ENCODE measurements at regions not wholly inside any gene's neighbourhood (a gene's known extent, or its start where the extent isn't known, plus 50 kb on each side); places are given as distances from the start of the nearest gene placed in this dataset.
"Not testable (repeated sequence)": the region's sequence is repeated elsewhere in the genome, so short reads cannot be mapped to it uniquely, and the experiment has no call there.

- no peak for DNase-seq (ENCODE audit: low spot score in 2 of 2, unreplicated experiment in 2 of 2)
- Mint-ChIP-seq H3K36me3 (no peaks in the 10 kb centered on the region), H3K9me3 (no peaks in the 10 kb centered on the region), H3K27me3 (ENCODE audit: low read depth) (no peaks in the 10 kb centered on the region), H3K4me3 (no peak overlapping the region), H3K27ac (no peak overlapping the region), H3K4me1 (peaks cover 24% of the 10 kb centered on the region)
- no peak for TF ChIP-seq CTCF (IDR thresholded peaks at IDR 0.05; ENCODE audit: unreplicated experiment)
Observed at GRCh38 chr18:10167759-10168158, 253.9 kb downstream of the VAPA start.

GRCh38 chr18:10168477-10168876, 254.7 kb downstream of the VAPA start:
- H3K36me3 Mint-ChIP-seq, result no peaks in the 10 kb centered on the region
- no peak for DNase-seq (ENCODE audit: low spot score in 2 of 2, unreplicated experiment in 2 of 2)
- peaks cover 24% of the 10 kb centered on the region for H3K4me1 Mint-ChIP-seq
- H3K27ac Mint-ChIP-seq, result no peak overlapping the region
- H3K27me3 Mint-ChIP-seq (ENCODE audit: low read depth), result no peaks in the 10 kb centered on the region
- no peaks in the 10 kb centered on the region for H3K9me3 Mint-ChIP-seq
- no peak for TF ChIP-seq CTCF (IDR thresholded peaks at IDR 0.05; ENCODE audit: unreplicated experiment)
- no peak overlapping the region for H3K4me3 Mint-ChIP-seq

GRCh38 chr18:10169064-10169562, 255.3 kb downstream of the VAPA start:
- H3K9me3 Mint-ChIP-seq, result peaks cover under 1% of the 10 kb centered on the region
- H3K4me1 Mint-ChIP-seq, result peaks cover 24% of the 10 kb centered on the region
- no peaks in the 10 kb centered on the region for H3K27me3 Mint-ChIP-seq (ENCODE audit: low read depth)
- H3K27ac Mint-ChIP-seq, result no peak overlapping the region
- no peak for DNase-seq (ENCODE audit: low spot score in 2 of 2, unreplicated experiment in 2 of 2)
- no peaks in the 10 kb centered on the region for H3K36me3 Mint-ChIP-seq
- no peak for TF ChIP-seq CTCF (IDR thresholded peaks at IDR 0.05; ENCODE audit: unreplicated experiment)
- H3K4me3 Mint-ChIP-seq, result no peak overlapping the region

- DNase-seq (ENCODE audit: low spot score in 2 of 2, unreplicated experiment in 2 of 2), result no peak
- Mint-ChIP-seq H3K27me3 (ENCODE audit: low read depth) (no peaks in the 10 kb centered on the region), H3K9me3 (peaks cover 4% of the 10 kb centered on the region), H3K27ac (no peak overlapping the region), H3K4me1 (peaks cover 24% of the 10 kb centered on the region), H3K4me3 (no peak overlapping the region), H3K36me3 (no peaks in the 10 kb centered on the region)
- no peak for TF ChIP-seq CTCF (IDR thresholded peaks at IDR 0.05; ENCODE audit: unreplicated experiment)
Observed at GRCh38 chr18:10169814-10170213, 256.0 kb downstream of the VAPA start.

GRCh38 chr18:10170375-10170774, 256.6 kb downstream of the VAPA start:
- Mint-ChIP-seq H3K9me3 (peaks cover 8% of the 10 kb centered on the region), H3K4me3 (no peak overlapping the region), H3K4me1 (peaks cover 24% of the 10 kb centered on the region), H3K27ac (no peak overlapping the region), H3K27me3 (ENCODE audit: low read depth) (no peaks in the 10 kb centered on the region), H3K36me3 (no peaks in the 10 kb centered on the region)
- no peak for DNase-seq (ENCODE audit: low spot score in 2 of 2, unreplicated experiment in 2 of 2)
- TF ChIP-seq CTCF (IDR thresholded peaks at IDR 0.05; ENCODE audit: unreplicated experiment), result no peak

- not testable (repeated sequence) for DNase-seq (ENCODE audit: low spot score in 2 of 2, unreplicated experiment in 2 of 2); H3K4me3 Mint-ChIP-seq; H3K36me3 Mint-ChIP-seq; H3K27me3 Mint-ChIP-seq (ENCODE audit: low read depth); H3K4me1 Mint-ChIP-seq; H3K27ac Mint-ChIP-seq
- peaks cover 18% of the 10 kb centered on the region for H3K9me3 Mint-ChIP-seq
Observed at GRCh38 chr18:10175333-10175732, 261.5 kb downstream of the VAPA start.

- H3K27me3 Mint-ChIP-seq (ENCODE audit: low read depth); H3K4me1 Mint-ChIP-seq; H3K36me3 Mint-ChIP-seq; DNase-seq (ENCODE audit: low spot score in 2 of 2, unreplicated experiment in 2 of 2); H3K4me3 Mint-ChIP-seq: not testable (repeated sequence)
- H3K27ac Mint-ChIP-seq, result peak overlapping the region; percentile 10
- H3K9me3 Mint-ChIP-seq, result peaks cover 22% of the 10 kb centered on the region
Observed at GRCh38 chr18:10179326-10179725, 265.5 kb downstream of the VAPA start.
